GM18517 (cell line): ENCODE measurements at regions not wholly inside any gene's neighbourhood (a gene's known extent, or its start where the extent isn't known, plus 50 kb on each side); places are given as distances from the start of the nearest gene placed in this dataset.

ENCODE experiments used
- ATAC-seq: cut with Tn5 transposase; IDR thresholded peaks from one replicate; pipeline ENCODE4 v1.9.1; 2021; ENCODE audit warnings: mild to moderate bottlenecking, moderate library complexity; ENCODE audit not compliant: unreplicated experiment

- ATAC-seq: no peak
Observed at GRCh38 chr1:177848577-177848976, 121.3 kb downstream of the SEC16B start.

GRCh38 chr1:177847843-177848242 is 122.0 kb downstream of the SEC16B start:
- ATAC-seq: no peak

- ATAC-seq: no peak
Observed at GRCh38 chr1:177838907-177839485, 130.9 kb downstream of the SEC16B start.

- ATAC-seq: no peak
Observed at GRCh38 chr1:177833631-177834030, 136.2 kb downstream of the SEC16B start.

- no peak for ATAC-seq
Observed at GRCh38 chr1:177830531-177831135, 139.2 kb downstream of the SEC16B start.

GRCh38 chr1:177825276-177825901 is 144.5 kb downstream of the SEC16B start:
- peak; percentile 45 for ATAC-seq

GRCh38 chr1:177824508-177824982 is 145.3 kb downstream of the SEC16B start:
- ATAC-seq: peak; percentile 66

GRCh38 chr1:177820213-177820612 is 149.6 kb downstream of the SEC16B start:
- no peak for ATAC-seq

GRCh38 chr1:177817937-177818875 is 151.7 kb downstream of the SEC16B start:
- peak; percentile 97 for ATAC-seq

- ATAC-seq: no peak
Observed at GRCh38 chr1:177812650-177813049, 157.2 kb downstream of the SEC16B start.

GRCh38 chr1:177812144-177812543 is 157.7 kb downstream of the SEC16B start:
- ATAC-seq: no peak

- no peak for ATAC-seq
Observed at GRCh38 chr1:177811429-177811828, 158.4 kb downstream of the SEC16B start.

GRCh38 chr1:177809819-177810218 is 160.0 kb downstream of the SEC16B start:
- ATAC-seq: peak; percentile 96

GRCh38 chr1:177802304-177802703 is 167.6 kb downstream of the SEC16B start:
- ATAC-seq: no peak

- ATAC-seq: no peak
Observed at GRCh38 chr1:177801790-177802189, 168.1 kb downstream of the SEC16B start.

GRCh38 chr1:177800400-177801088 is 169.3 kb downstream of the SEC16B start:
- peak; percentile 81 for ATAC-seq

- no peak for ATAC-seq
Observed at GRCh38 chr1:177799746-177800145, 170.1 kb downstream of the SEC16B start.

- ATAC-seq: peak; percentile 33
Observed at GRCh38 chr1:177798614-177799013, 171.2 kb downstream of the SEC16B start.

- ATAC-seq: no peak
Observed at GRCh38 chr1:177796561-177796960, 173.3 kb downstream of the SEC16B start.

- no peak for ATAC-seq
Observed at GRCh38 chr1:177794376-177794991, 175.4 kb downstream of the SEC16B start.
